ENCODE measurements at regions not wholly inside any gene's neighbourhood (a gene's known extent, or its start where the extent isn't known, plus 50 kb on each side); places are given as distances from the start of the nearest gene placed in this dataset.

- Histone ChIP-seq H3K4me3 (ENCODE audit: insufficient read depth, low read depth, low read length, poor library complexity, severe bottlenecking) (no peak overlapping the region), H3K27ac (ENCODE audit: insufficient read depth, low read length, poor library complexity, severe bottlenecking) (no peak overlapping the region), H3K9me3 (ENCODE audit: control insufficient read depth, low read length) (no peaks in the 10 kb centered on the region), H3K36me3 (ENCODE audit: control insufficient read depth, insufficient read depth, low read length) (no peaks in the 10 kb centered on the region), H3K4me1 (ENCODE audit: control insufficient read depth, insufficient read depth, low read length, poor library complexity, severe bottlenecking) (no peaks in the 10 kb centered on the region), H3K27me3 (replicated peaks; ENCODE audit: control insufficient read depth, insufficient read depth, low read length, poor library complexity, severe bottlenecking) (no peaks in the 10 kb centered on the region)
- no peak for DNase-seq
These were observed 100.6 kb upstream of the KLF13 start for GRCh38 chr15:31226021-31226420.

GRCh38 chr15:31227235-31227634, 99.4 kb upstream of the KLF13 start:
- no peaks in the 10 kb centered on the region for H3K36me3 ChIP-seq (ENCODE audit: control insufficient read depth, insufficient read depth, low read length)
- no peaks in the 10 kb centered on the region for H3K4me1 ChIP-seq (ENCODE audit: control insufficient read depth, insufficient read depth, low read length, poor library complexity, severe bottlenecking)
- H3K9me3 ChIP-seq (ENCODE audit: control insufficient read depth, low read length): no peaks in the 10 kb centered on the region
- H3K4me3 ChIP-seq (ENCODE audit: insufficient read depth, low read depth, low read length, poor library complexity, severe bottlenecking): no peak overlapping the region
- DNase-seq: no peak
- H3K27me3 ChIP-seq (replicated peaks; ENCODE audit: control insufficient read depth, insufficient read depth, low read length, poor library complexity, severe bottlenecking): no peaks in the 10 kb centered on the region
- no peak overlapping the region for H3K27ac ChIP-seq (ENCODE audit: insufficient read depth, low read length, poor library complexity, severe bottlenecking)

GRCh38 chr15:31228011-31228484, 98.6 kb upstream of the KLF13 start:
- Histone ChIP-seq H3K36me3 (ENCODE audit: control insufficient read depth, insufficient read depth, low read length) (no peaks in the 10 kb centered on the region), H3K4me3 (ENCODE audit: insufficient read depth, low read depth, low read length, poor library complexity, severe bottlenecking) (no peak overlapping the region), H3K4me1 (ENCODE audit: control insufficient read depth, insufficient read depth, low read length, poor library complexity, severe bottlenecking) (no peaks in the 10 kb centered on the region), H3K27ac (ENCODE audit: insufficient read depth, low read length, poor library complexity, severe bottlenecking) (no peak overlapping the region), H3K27me3 (replicated peaks; ENCODE audit: control insufficient read depth, insufficient read depth, low read length, poor library complexity, severe bottlenecking) (no peaks in the 10 kb centered on the region), H3K9me3 (ENCODE audit: control insufficient read depth, low read length) (no peaks in the 10 kb centered on the region)
- no peak for DNase-seq

- Histone ChIP-seq H3K4me1 (ENCODE audit: control insufficient read depth, insufficient read depth, low read length, poor library complexity, severe bottlenecking) (no peaks in the 10 kb centered on the region), H3K9me3 (ENCODE audit: control insufficient read depth, low read length) (no peaks in the 10 kb centered on the region), H3K4me3 (ENCODE audit: insufficient read depth, low read depth, low read length, poor library complexity, severe bottlenecking) (no peak overlapping the region), H3K36me3 (ENCODE audit: control insufficient read depth, insufficient read depth, low read length) (no peaks in the 10 kb centered on the region), H3K27me3 (replicated peaks; ENCODE audit: control insufficient read depth, insufficient read depth, low read length, poor library complexity, severe bottlenecking) (no peaks in the 10 kb centered on the region), H3K27ac (ENCODE audit: insufficient read depth, low read length, poor library complexity, severe bottlenecking) (no peak overlapping the region)
- DNase-seq: no peak
These were observed 97.4 kb upstream of the KLF13 start for GRCh38 chr15:31228980-31229826.

GRCh38 chr15:31230630-31231485, 95.8 kb upstream of the KLF13 start:
- no peaks in the 10 kb centered on the region for H3K4me1 ChIP-seq (ENCODE audit: control insufficient read depth, insufficient read depth, low read length, poor library complexity, severe bottlenecking)
- no peak overlapping the region for H3K4me3 ChIP-seq (ENCODE audit: insufficient read depth, low read depth, low read length, poor library complexity, severe bottlenecking)
- H3K9me3 ChIP-seq (ENCODE audit: control insufficient read depth, low read length): no peaks in the 10 kb centered on the region
- no peaks in the 10 kb centered on the region for H3K36me3 ChIP-seq (ENCODE audit: control insufficient read depth, insufficient read depth, low read length)
- DNase-seq: no peak
- H3K27ac ChIP-seq (ENCODE audit: insufficient read depth, low read length, poor library complexity, severe bottlenecking): no peak overlapping the region
- H3K27me3 ChIP-seq (replicated peaks; ENCODE audit: control insufficient read depth, insufficient read depth, low read length, poor library complexity, severe bottlenecking): no peaks in the 10 kb centered on the region

- Histone ChIP-seq H3K4me3 (ENCODE audit: insufficient read depth, low read depth, low read length, poor library complexity, severe bottlenecking) (no peak overlapping the region), H3K9me3 (ENCODE audit: control insufficient read depth, low read length) (no peaks in the 10 kb centered on the region), H3K27ac (ENCODE audit: insufficient read depth, low read length, poor library complexity, severe bottlenecking) (no peak overlapping the region), H3K36me3 (ENCODE audit: control insufficient read depth, insufficient read depth, low read length) (no peaks in the 10 kb centered on the region), H3K27me3 (replicated peaks; ENCODE audit: control insufficient read depth, insufficient read depth, low read length, poor library complexity, severe bottlenecking) (no peaks in the 10 kb centered on the region), H3K4me1 (ENCODE audit: control insufficient read depth, insufficient read depth, low read length, poor library complexity, severe bottlenecking) (peaks cover 7% of the 10 kb centered on the region)
- DNase-seq: no peak
These were observed 91.8 kb upstream of the KLF13 start for GRCh38 chr15:31234815-31235214.

- Histone ChIP-seq H3K36me3 (ENCODE audit: control insufficient read depth, insufficient read depth, low read length) (no peaks in the 10 kb centered on the region), H3K27ac (ENCODE audit: insufficient read depth, low read length, poor library complexity, severe bottlenecking) (no peak overlapping the region), H3K4me1 (ENCODE audit: control insufficient read depth, insufficient read depth, low read length, poor library complexity, severe bottlenecking) (peaks cover 7% of the 10 kb centered on the region), H3K4me3 (ENCODE audit: insufficient read depth, low read depth, low read length, poor library complexity, severe bottlenecking) (no peak overlapping the region), H3K9me3 (ENCODE audit: control insufficient read depth, low read length) (no peaks in the 10 kb centered on the region), H3K27me3 (replicated peaks; ENCODE audit: control insufficient read depth, insufficient read depth, low read length, poor library complexity, severe bottlenecking) (no peaks in the 10 kb centered on the region)
- DNase-seq: no peak
These were observed 91.1 kb upstream of the KLF13 start for GRCh38 chr15:31235311-31236183.

GRCh38 chr15:31236184-31237042, 90.2 kb upstream of the KLF13 start:
- Histone ChIP-seq H3K27ac (ENCODE audit: insufficient read depth, low read length, poor library complexity, severe bottlenecking) (no peak overlapping the region), H3K4me1 (ENCODE audit: control insufficient read depth, insufficient read depth, low read length, poor library complexity, severe bottlenecking) (peaks cover 12% of the 10 kb centered on the region), H3K36me3 (ENCODE audit: control insufficient read depth, insufficient read depth, low read length) (no peaks in the 10 kb centered on the region), H3K27me3 (replicated peaks; ENCODE audit: control insufficient read depth, insufficient read depth, low read length, poor library complexity, severe bottlenecking) (no peaks in the 10 kb centered on the region), H3K9me3 (ENCODE audit: control insufficient read depth, low read length) (no peaks in the 10 kb centered on the region), H3K4me3 (ENCODE audit: insufficient read depth, low read depth, low read length, poor library complexity, severe bottlenecking) (no peak overlapping the region)
- DNase-seq: no peak

- Histone ChIP-seq H3K9me3 (ENCODE audit: control insufficient read depth, low read length) (no peaks in the 10 kb centered on the region), H3K27ac (ENCODE audit: insufficient read depth, low read length, poor library complexity, severe bottlenecking) (no peak overlapping the region), H3K4me1 (ENCODE audit: control insufficient read depth, insufficient read depth, low read length, poor library complexity, severe bottlenecking) (peaks cover 15% of the 10 kb centered on the region), H3K27me3 (replicated peaks; ENCODE audit: control insufficient read depth, insufficient read depth, low read length, poor library complexity, severe bottlenecking) (no peaks in the 10 kb centered on the region), H3K4me3 (ENCODE audit: insufficient read depth, low read depth, low read length, poor library complexity, severe bottlenecking) (no peak overlapping the region), H3K36me3 (ENCODE audit: control insufficient read depth, insufficient read depth, low read length) (no peaks in the 10 kb centered on the region)
- no peak for DNase-seq
These were observed 89.7 kb upstream of the KLF13 start for GRCh38 chr15:31237043-31237324.
